SK-N-MC (cell line): ENCODE measurements at regions not wholly inside any gene's neighbourhood (a gene's known extent, or its start where the extent isn't known, plus 50 kb on each side); places are given as distances from the start of the nearest gene placed in this dataset.

ENCODE experiments used
- DNase-seq: peaks from one replicate; pipeline ENCODE4 v3.0.0-alpha.2; 2011; ENCODE audit warnings: low read depth, low spot score
- H3K27ac ChIP-seq: fragments of 200-600 bp; sonication (generic); 2 replicates; pipeline ENCODE4 v1.5.1; 2016; ENCODE audit warnings: mixed run types
- H3K36me3 ChIP-seq: fragments of 200-600 bp; sonication (generic); 2 replicates; pipeline ENCODE4 v1.6.1; 2017; ENCODE audit warnings: antibody characterized with exemption, low read length, mixed read lengths; ENCODE audit not compliant: insufficient read depth
- H3K4me3 ChIP-seq: fragments of 200-600 bp; sonication (generic); 2 replicates; pipeline ENCODE4 v1.5.1; 2016
- H3K9ac ChIP-seq: fragments of 200-600 bp; sonication (generic); 2 replicates; pipeline ENCODE4 v1.8.0; 2017; ENCODE audit warnings: mixed run types, mixed read lengths; ENCODE audit not compliant: insufficient read length
- H3K9me3 ChIP-seq: fragments of 200-600 bp; sonication (generic); 2 replicates; pipeline ENCODE4 v1.6.1; 2017; ENCODE audit warnings: low read depth, mild to moderate bottlenecking, antibody characterized with exemption, low read length, moderate library complexity, mixed read lengths
- EZH2 ChIP-seq: fragments of 200-600 bp; sonication (generic); IDR thresholded peaks from one replicate; pipeline ENCODE4 v1.6.1; 2017; ENCODE audit warnings: antibody characterized with exemption
- FOXP2 ChIP-seq: optimal IDR thresholded peaks from 2 replicates; pipeline ENCODE3; 2011; ENCODE audit warnings: mild to moderate bottlenecking, moderate library complexity; ENCODE audit not compliant: insufficient read depth; ENCODE audit errors: extremely low read length, control extremely low read depth
- POLR2AphosphoS5 ChIP-seq: IDR thresholded peaks from 2 replicates; pipeline ENCODE4 v1.6.1; 2012; ENCODE audit warnings: mild to moderate bottlenecking, low read depth, low read length, borderline replicate concordance

DNA sequence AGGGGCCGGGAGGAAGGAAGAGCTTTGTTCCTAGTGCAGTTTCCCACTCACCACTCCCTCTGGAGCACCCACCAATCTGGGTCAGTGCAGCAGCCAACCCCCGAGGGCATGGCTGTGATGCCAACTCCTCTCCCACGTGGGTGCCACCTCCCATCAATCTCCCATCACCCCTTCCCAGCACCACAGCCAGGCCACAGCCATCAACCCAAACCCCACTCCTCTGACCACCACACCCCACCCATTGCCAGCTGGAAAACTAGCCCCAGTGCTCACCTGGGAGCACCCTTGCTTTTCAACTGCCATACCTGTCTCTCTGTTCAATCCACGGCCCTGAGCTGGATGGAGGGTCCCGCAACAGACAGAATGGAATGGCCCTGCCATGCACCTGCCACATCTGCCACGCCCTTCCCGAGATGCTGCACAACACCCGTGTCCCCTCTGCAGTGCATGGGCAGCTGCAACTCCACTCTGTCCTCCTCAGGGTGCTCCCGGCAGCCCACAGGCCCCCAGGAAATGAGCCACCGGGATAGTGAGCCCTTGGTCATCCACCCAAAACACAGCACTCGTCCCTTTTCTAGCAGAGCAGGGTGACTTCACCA, 112.4 kb upstream of the ID2 start:
- Histone ChIP-seq H3K36me3 (no peaks in the 10 kb centered on the region), H3K27ac (no peak overlapping the region), H3K4me3 (no peak overlapping the region), H3K9ac (no peak overlapping the region), H3K9me3 (no peaks in the 10 kb centered on the region)
- no peak for DNase-seq
- TF ChIP-seq FOXP2: no peak
- TF ChIP-seq EZH2: no peak
- TF ChIP-seq POLR2AphosphoS5: no peak

DNA sequence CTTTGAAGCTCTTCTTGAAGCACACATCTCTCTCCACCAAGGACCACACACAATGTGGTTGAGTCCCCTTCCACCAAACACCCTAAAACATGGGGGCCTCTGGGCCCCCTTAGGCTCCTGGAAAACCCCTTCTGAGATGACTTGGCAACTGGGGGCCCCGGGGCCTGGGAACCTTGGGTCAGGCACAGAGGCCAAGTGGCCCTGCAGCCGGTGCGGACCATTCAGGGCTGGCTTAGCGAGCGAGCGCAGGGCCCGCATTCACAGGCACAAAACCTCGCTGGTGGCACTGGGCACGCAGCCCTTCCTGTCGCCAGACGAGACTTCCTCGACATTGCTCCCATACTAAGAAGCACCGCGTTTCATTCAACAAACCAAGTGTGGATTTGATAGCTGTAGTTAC, 111.2 kb upstream of the ID2 start:
- TF ChIP-seq FOXP2 (no peak), EZH2 (no peak), POLR2AphosphoS5 (no peak)
- no peak for DNase-seq

GRCh38 chr2:8571301-8571791, 110.5 kb upstream of the ID2 start:
- no peak overlapping the region for H3K4me3 ChIP-seq
- no peak overlapping the region for H3K9ac ChIP-seq
- DNase-seq: no peak
- H3K27ac ChIP-seq: no peak overlapping the region
- TF ChIP-seq FOXP2 (no peak), EZH2 (no peak), POLR2AphosphoS5 (no peak)
- H3K36me3 ChIP-seq: no peaks in the 10 kb centered on the region
- H3K9me3 ChIP-seq: no peaks in the 10 kb centered on the region

More for the DNA sequence above, 111.2 kb upstream of the ID2 start:
- Histone ChIP-seq H3K36me3 (no peaks in the 10 kb centered on the region), H3K27ac (no peak overlapping the region), H3K9me3 (no peaks in the 10 kb centered on the region), H3K4me3 (no peak overlapping the region), H3K9ac (no peak overlapping the region)

- H3K4me3 ChIP-seq: no peak overlapping the region
- no peak overlapping the region for H3K27ac ChIP-seq
- H3K9ac ChIP-seq: no peak overlapping the region
Measured at GRCh38 chr2:8571792-8572499, 109.9 kb upstream of the ID2 start.

GRCh38 chr2:8572712-8573233, 109.1 kb upstream of the ID2 start:
- no peak for TF ChIP-seq EZH2
- Histone ChIP-seq H3K4me3 (no peak overlapping the region), H3K9me3 (no peaks in the 10 kb centered on the region), H3K27ac (no peak overlapping the region), H3K36me3 (no peaks in the 10 kb centered on the region), H3K9ac (no peak overlapping the region)
- DNase-seq: no peak

More at GRCh38 chr2:8571792-8572499, 109.9 kb upstream of the ID2 start:
- no peak for TF ChIP-seq FOXP2
- no peak for TF ChIP-seq EZH2
- TF ChIP-seq POLR2AphosphoS5: no peak
- DNase-seq: no peak
- Histone ChIP-seq H3K9me3 (no peaks in the 10 kb centered on the region), H3K36me3 (no peaks in the 10 kb centered on the region)

DNA sequence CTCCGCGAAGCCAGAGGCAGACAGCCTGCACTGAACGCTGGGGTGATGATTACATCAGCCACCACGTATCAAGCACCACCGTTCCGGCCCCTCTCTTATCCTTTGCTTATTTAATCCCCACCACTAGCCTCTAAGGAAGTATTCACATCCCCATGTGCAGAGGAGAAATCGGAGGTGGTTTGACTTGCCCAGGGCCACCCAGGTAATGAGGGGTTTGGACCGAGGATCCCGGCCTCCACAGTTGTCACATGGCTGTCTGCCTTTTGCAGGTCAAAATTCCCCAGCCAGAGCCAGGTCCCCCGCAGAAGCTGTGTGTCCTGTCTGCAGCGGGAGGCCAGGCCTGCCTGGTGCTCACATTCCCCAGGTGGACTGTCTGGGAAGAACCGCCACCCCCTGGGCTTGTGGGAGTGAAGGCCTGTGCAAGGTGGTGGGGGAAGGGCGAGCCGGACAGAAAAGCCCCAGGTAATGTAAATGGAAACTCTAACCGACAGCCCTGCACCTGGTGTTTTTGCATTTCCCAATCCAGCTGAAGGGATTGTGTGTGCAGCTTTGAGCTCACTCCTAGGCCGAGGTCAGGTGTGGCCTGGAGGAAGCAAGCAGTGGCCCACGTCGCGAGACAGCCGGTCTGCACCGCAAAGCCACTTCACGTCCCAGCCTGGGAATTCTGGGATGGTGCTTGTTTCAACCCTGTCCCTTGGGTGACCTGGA, 108.5 kb upstream of the ID2 start:
- Histone ChIP-seq H3K9ac (no peak overlapping the region), H3K27ac (no peak overlapping the region)
- no peak for DNase-seq

GRCh38 chr2:8573942-8574195, 108.0 kb upstream of the ID2 start:
- Histone ChIP-seq H3K9me3 (no peaks in the 10 kb centered on the region), H3K9ac (no peak overlapping the region), H3K27ac (no peak overlapping the region), H3K4me3 (no peak overlapping the region), H3K36me3 (no peaks in the 10 kb centered on the region)
- no peak for DNase-seq
- TF ChIP-seq FOXP2 (no peak), EZH2 (no peak), POLR2AphosphoS5 (no peak)

More for the DNA sequence above, 108.5 kb upstream of the ID2 start:
- no peak for TF ChIP-seq FOXP2
- TF ChIP-seq EZH2: no peak
- no peak for TF ChIP-seq POLR2AphosphoS5
- Histone ChIP-seq H3K36me3 (no peaks in the 10 kb centered on the region), H3K9me3 (no peaks in the 10 kb centered on the region), H3K4me3 (no peak overlapping the region)

- no peak for DNase-seq
- Histone ChIP-seq H3K9ac (no peak overlapping the region), H3K27ac (no peak overlapping the region), H3K36me3 (no peaks in the 10 kb centered on the region), H3K9me3 (no peaks in the 10 kb centered on the region), H3K4me3 (no peak overlapping the region)
- TF ChIP-seq FOXP2: no peak
- no peak for TF ChIP-seq POLR2AphosphoS5
- no peak for TF ChIP-seq EZH2
Measured at GRCh38 chr2:8574196-8575037, 107.4 kb upstream of the ID2 start.
